C4-2B (cell line): ENCODE measurements at regions not wholly inside any gene's neighbourhood (a gene's known extent, or its start where the extent isn't known, plus 50 kb on each side); places are given as distances from the start of the nearest gene placed in this dataset.

Experiments used
- CTCF ChIP-seq: fragments of 450-650 bp; conservative IDR thresholded peaks from 2 replicates; pipeline ENCODE4 v1.5.1; 2017; ENCODE audit warnings: mild to moderate bottlenecking
- ZFX ChIP-seq: fragments of 450-650 bp; IDR thresholded peaks from 2 replicates; pipeline ENCODE4 v1.6.1; 2017

- TF ChIP-seq CTCF: no peak
- TF ChIP-seq ZFX: no peak
These were observed 76.0 kb upstream of the C1orf174 start for GRCh38 chr1:3975903-3976630.
